IMR-90 (cell line): ENCODE measurements at regions not wholly inside any gene's neighbourhood (a gene's known extent, or its start where the extent isn't known, plus 50 kb on each side); places are given as distances from the start of the nearest gene placed in this dataset.

Experiments
- ATAC-seq: fragments of 200-7000 bp; cut with Tn5 transposase; 2 replicates; pipeline ENCODE4 v1.9.1; 2020; ENCODE audit warnings: low read depth, mild to moderate bottlenecking, moderate library complexity
- BruUV-seq: library from RNA; stranded (reverse); fragments of 400-500 nt; replicated peaks from 2 replicates; lab custom pipeline; 2021; lab: Mats Ljungman, UMichigan
- CTCF ChIA-PET: fragments of 300-600 bp; formaldehyde crosslinking; extraction: SDS; loops from one replicate; lab custom pipeline; 2021; ENCODE audit warnings: antibody characterized with exemption; lab: Yijun Ruan, JAX
- POLR2A ChIA-PET: fragments of 300-600 bp; sonication (Branson Sonifier 250); formaldehyde crosslinking; loops from one replicate; lab custom pipeline; 2022; ENCODE audit warnings: antibody characterized with exemption; ENCODE audit not compliant: unreplicated experiment; lab: Charles Lee
- DNase-seq: peaks from one replicate; pipeline ENCODE4 v3.0.0; 2013
- H2AFZ ChIP-seq: replicated peaks from 2 replicates; pipeline ENCODE3; 2013; ENCODE audit warnings: low read length, mild to moderate bottlenecking; ENCODE audit not compliant: poor library complexity
- H2AK5ac ChIP-seq: 2 replicates; pipeline ENCODE4 v1.6.1; 2013; ENCODE audit warnings: low read depth, low read length, inconsistent platforms
- H2AK9ac ChIP-seq: replicated peaks from 2 replicates; pipeline ENCODE3; 2013; ENCODE audit warnings: mild to moderate bottlenecking, low read depth, low read length, moderate library complexity; ENCODE audit not compliant: poor library complexity
- H2BK120ac ChIP-seq: 2 replicates; pipeline ENCODE4 v1.6.1; 2013; ENCODE audit warnings: low read depth, low read length, inconsistent platforms
- H2BK15ac ChIP-seq: 3 replicates; pipeline ENCODE4 v1.6.1; 2013; ENCODE audit warnings: low read depth, low read length, inconsistent platforms
- H2BK20ac ChIP-seq: 2 replicates; pipeline ENCODE4 v1.6.1; 2013; ENCODE audit warnings: low read depth, mild to moderate bottlenecking, inconsistent platforms, low read length, moderate library complexity
- H2BK5ac ChIP-seq: 2 replicates; pipeline ENCODE4 v1.6.1; 2013; ENCODE audit warnings: mild to moderate bottlenecking, low read depth, low read length, inconsistent platforms; ENCODE audit not compliant: poor library complexity, severe bottlenecking
- H3K14ac ChIP-seq: replicated peaks from 2 replicates; pipeline ENCODE4 v1.6.1; 2013; ENCODE audit warnings: low read depth, low read length, inconsistent platforms
- H3K18ac ChIP-seq: 2 replicates; pipeline ENCODE4 v1.6.1; 2013; ENCODE audit warnings: low read depth, low read length, control low read depth
- H3K23ac ChIP-seq: 2 replicates; pipeline ENCODE4 v1.6.1; 2013; ENCODE audit warnings: low read depth, low read length, inconsistent platforms
- H3K27ac ChIP-seq: 2 replicates; pipeline ENCODE4 v1.5.1; 2013; ENCODE audit warnings: mild to moderate bottlenecking, control low read depth, low read length; ENCODE audit not compliant: insufficient read depth
- H3K27me3 ChIP-seq: 2 replicates; pipeline ENCODE4 v1.6.1; 2013; ENCODE audit warnings: low read length; ENCODE audit not compliant: control insufficient read depth, insufficient read depth
- H3K36me3 ChIP-seq: 2 replicates; pipeline ENCODE4 v1.6.1; 2013; ENCODE audit warnings: low read length, mixed read lengths; ENCODE audit not compliant: control insufficient read depth, insufficient read depth
- H3K4ac ChIP-seq: 2 replicates; pipeline ENCODE4 v1.6.1; 2013; ENCODE audit warnings: low read depth, low read length, inconsistent platforms
- H3K4me1 ChIP-seq: 2 replicates; pipeline ENCODE4 v1.6.1; 2013; ENCODE audit warnings: low read length, mixed read lengths; ENCODE audit not compliant: control insufficient read depth, insufficient read depth
- H3K4me2 ChIP-seq: 2 replicates; pipeline ENCODE4 v1.6.1; 2013; ENCODE audit warnings: low read depth, mild to moderate bottlenecking, control low read depth, low read length, moderate library complexity
- H3K4me3 ChIP-seq: 2 replicates; pipeline ENCODE4 v1.5.1; 2013; ENCODE audit warnings: low read depth, mild to moderate bottlenecking, control low read depth, low read length, moderate library complexity; ENCODE audit not compliant: insufficient read depth
- H3K56ac ChIP-seq: 2 replicates; pipeline ENCODE4 v1.6.1; 2013; ENCODE audit warnings: low read length, inconsistent platforms; ENCODE audit not compliant: insufficient read depth; ENCODE audit errors: extremely low read depth
- H3K79me1 ChIP-seq, 2 experiments: 2 replicates each; pipeline ENCODE4 v1.6.1; 2013; ENCODE audit warnings: low read length in 2 of 2, inconsistent platforms in 1 of 2, low read depth in 1 of 2
- H3K9ac ChIP-seq: 2 replicates; pipeline ENCODE4 v1.6.1; 2013; ENCODE audit warnings: low read depth, low read length, control low read depth
- H3K9me1 ChIP-seq: 2 replicates; pipeline ENCODE4 v1.6.1; 2013; ENCODE audit warnings: low read length, inconsistent platforms; ENCODE audit not compliant: insufficient read depth
- H3K9me3 ChIP-seq: 2 replicates; pipeline ENCODE4 v1.6.1; 2013; ENCODE audit warnings: low read length; ENCODE audit not compliant: control insufficient read depth, insufficient read depth
- H4K20me1 ChIP-seq: 2 replicates; pipeline ENCODE4 v1.6.1; 2013; ENCODE audit warnings: low read length, inconsistent platforms; ENCODE audit not compliant: insufficient read depth
- H4K5ac ChIP-seq: 2 replicates; pipeline ENCODE4 v1.6.1; 2013; ENCODE audit warnings: mild to moderate bottlenecking, low read depth, low read length, control low read depth
- H4K8ac ChIP-seq, 2 experiments: 2 replicates each; pipeline ENCODE4 v1.6.1; 2013; ENCODE audit warnings: low read depth in 2 of 2, low read length in 2 of 2, control low read depth in 1 of 2, inconsistent platforms in 1 of 2
- H4K91ac ChIP-seq: 2 replicates; pipeline ENCODE4 v1.6.1; 2013; ENCODE audit warnings: low read depth, low read length, inconsistent platforms; ENCODE audit not compliant: insufficient read depth
- BHLHE40 ChIP-seq: fragments of 150-350 bp; IDR thresholded peaks from 2 replicates; pipeline ENCODE4 v1.6.1; 2016; ENCODE audit warnings: mild to moderate bottlenecking, low read depth, low read length
- CEBPB ChIP-seq: IDR thresholded peaks from 2 replicates; pipeline ENCODE4 v1.6.1; 2012; ENCODE audit warnings: low read depth, low read length, improper control_type of control experiment
- CHD1 ChIP-seq: IDR thresholded peaks from 2 replicates; pipeline ENCODE4 v1.6.1; 2012; ENCODE audit warnings: low read depth, low read length, improper control_type of control experiment
- CTCF ChIP-seq: conservative IDR thresholded peaks from 2 replicates; pipeline ENCODE4 v1.5.1; 2012; ENCODE audit warnings: mild to moderate bottlenecking, low read depth, low read length, improper control_type of control experiment
- ELK1 ChIP-seq: fragments of 150-350 bp; IDR thresholded peaks from 2 replicates; pipeline ENCODE4 v1.6.1; 2016; ENCODE audit warnings: low read depth, mild to moderate bottlenecking, low read length, moderate library complexity, borderline replicate concordance
- FOS ChIP-seq: fragments of 150-350 bp; IDR thresholded peaks from 2 replicates; pipeline ENCODE4 v1.6.1; 2016; ENCODE audit warnings: low read depth, low read length
- MAFK ChIP-seq: IDR thresholded peaks from 2 replicates; pipeline ENCODE4 v1.6.1; 2012; ENCODE audit warnings: low read depth, low read length, improper control_type of control experiment
- MAZ ChIP-seq: IDR thresholded peaks from 2 replicates; pipeline ENCODE4 v1.6.1; 2012; ENCODE audit warnings: low read depth, mild to moderate bottlenecking, low read length, improper control_type of control experiment, moderate library complexity, borderline replicate concordance
- MXI1 ChIP-seq: IDR thresholded peaks from 2 replicates; pipeline ENCODE4 v1.6.1; 2012; ENCODE audit warnings: low read depth, mild to moderate bottlenecking, low read length, moderate library complexity, borderline replicate concordance
- NFE2L2 ChIP-seq: fragments of 150-350 bp; IDR thresholded peaks from 2 replicates; pipeline ENCODE4 v1.6.1; 2016; ENCODE audit warnings: low read depth, mild to moderate bottlenecking, low read length
- POLR2A ChIP-seq: IDR thresholded peaks from 2 replicates; pipeline ENCODE4 v1.6.1; 2012; ENCODE audit warnings: mild to moderate bottlenecking, low read depth, low read length
- RAD21 ChIP-seq: IDR thresholded peaks from 2 replicates; pipeline ENCODE4 v1.6.1; 2012; ENCODE audit warnings: low read length, improper control_type of control experiment
- RCOR1 ChIP-seq: IDR thresholded peaks from 2 replicates; pipeline ENCODE4 v1.6.1; 2012; ENCODE audit warnings: mild to moderate bottlenecking, low read length, improper control_type of control experiment; ENCODE audit not compliant: insufficient replicate concordance
- RFX5 ChIP-seq: IDR thresholded peaks from 2 replicates; pipeline ENCODE4 v1.8.0; 2012; ENCODE audit warnings: low read depth, mild to moderate bottlenecking, low read length, moderate library complexity
- SMC3 ChIP-seq: fragments of 150-350 bp; IDR thresholded peaks from 2 replicates; pipeline ENCODE4 v1.6.1; 2016; ENCODE audit warnings: low read depth, mild to moderate bottlenecking, antibody characterized with exemption, low read length, moderate library complexity
- USF2 ChIP-seq: fragments of 150-350 bp; IDR thresholded peaks from 2 replicates; pipeline ENCODE4 v1.6.1; 2017; ENCODE audit warnings: mild to moderate bottlenecking, antibody characterized with exemption, low read length, low read depth
- dilution Hi-C: fragments of 300-500 bp; cut with HindIII; formaldehyde crosslinking; loops from one replicate; pipeline ENCODE4 v1.14.3; 2018; ENCODE audit warnings: low sequenced_read_pairs; ENCODE audit not compliant: unreplicated experiment
- in situ Hi-C: fragments of 300-500 bp; cut with MboI; formaldehyde crosslinking; loops from 3 replicates; pipeline ENCODE4 v1.14.3; 2019; ENCODE audit warnings: low sequenced_read_pairs, inconsistent platforms, mixed read lengths
- intact Hi-C: fragments of 100-400 bp; cut with micrococcal nuclease; formaldehyde crosslinking; loops from 2 replicates; pipeline ENCODE4 v1.10.0; 2022

- no peak overlapping the region for H2AFZ ChIP-seq
- intact Hi-C loops (loop anchor here (2.0 to 10.0 kb wide), 5 partner anchors 53 to 1733 kb away; no protein-coding TSS in a partner anchor), in situ Hi-C loops (loop anchor here (10.0 to 25.0 kb wide), 2 partner anchors 1319 to 1401 kb away; no protein-coding TSS in a partner anchor), dilution Hi-C loops (no loop called here)
- H4K5ac ChIP-seq: no peak overlapping the region
- no peak overlapping the region for H3K56ac ChIP-seq
- no peaks in the 10 kb centered on the region for H3K79me1 ChIP-seq
- H3K23ac ChIP-seq: no peak overlapping the region
- H2AK5ac ChIP-seq: no peak overlapping the region
- H3K9me3 ChIP-seq: no peaks in the 10 kb centered on the region
- H4K91ac ChIP-seq: no peak overlapping the region
- no peak overlapping the region for H3K9ac ChIP-seq
- H3K4me3 ChIP-seq: no peak overlapping the region
- H4K20me1 ChIP-seq: no peaks in the 10 kb centered on the region
- H3K4ac ChIP-seq: no peak overlapping the region
- TF ChIP-seq CEBPB (no peak), SMC3 (no peak), NFE2L2 (no peak), MAZ (no peak), RCOR1 (no peak), FOS (no peak), MXI1 (no peak), USF2 (no peak), POLR2A (no peak), ELK1 (no peak), CTCF (no peak), MAFK (no peak), RFX5 (no peak), CHD1 (no peak), BHLHE40 (no peak), RAD21 (no peak)
- peaks cover 3% of the 10 kb centered on the region; the same call in 1 of the 2 replicates for H3K27me3 ChIP-seq
- BruUV-seq: no TSS peak
- H3K27ac ChIP-seq: no peak overlapping the region
- no peak for ATAC-seq
- no peak overlapping the region for H2AK9ac ChIP-seq
- no peak overlapping the region for H2BK20ac ChIP-seq
- no peak overlapping the region for H2BK120ac ChIP-seq
- H3K36me3 ChIP-seq: no peaks in the 10 kb centered on the region
- H2BK5ac ChIP-seq: no peak overlapping the region
- no peak overlapping the region for H2BK15ac ChIP-seq
- CTCF ChIA-PET: no interaction called here
- no peak for DNase-seq
- POLR2A ChIA-PET: no interaction called here
- H3K9me1 ChIP-seq: no peaks in the 10 kb centered on the region
- H3K4me1 ChIP-seq: no peaks in the 10 kb centered on the region
- H3K14ac ChIP-seq: no peak overlapping the region
- H3K4me2 ChIP-seq: no peak overlapping the region
- H4K8ac ChIP-seq: no peak overlapping the region
- H3K18ac ChIP-seq: no peak overlapping the region
Measured at GRCh38 chr9:13035822-13036221, 243.7 kb downstream of the MPDZ start.
